ENCODE measurements at regions not wholly inside any gene's neighbourhood (a gene's known extent, or its start where the extent isn't known, plus 50 kb on each side); places are given as distances from the start of the nearest gene placed in this dataset.

- no peak for DNase-seq
Observed at GRCh38 chr18:8538935-8539334, 70.3 kb upstream of the RAB12 start.

DNA sequence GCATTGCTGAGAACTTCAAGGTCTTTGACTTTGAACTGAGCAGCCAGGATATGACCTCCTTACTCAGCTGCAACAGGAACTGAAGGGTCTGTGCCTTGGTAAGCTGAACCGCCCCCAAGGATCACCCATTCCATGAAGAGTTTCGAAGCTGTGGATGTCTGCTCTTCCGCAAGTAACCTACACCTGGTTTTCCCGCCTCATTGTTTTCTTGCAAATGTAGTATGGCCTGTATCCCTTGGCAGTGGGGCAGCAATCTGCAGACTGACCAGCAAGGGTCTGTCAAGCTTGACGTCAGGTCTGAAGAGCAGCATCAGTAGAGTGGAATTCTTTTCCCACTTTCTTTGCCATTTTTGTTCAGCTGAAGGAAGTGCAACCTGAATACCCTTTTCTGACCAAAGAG, 62.6 kb upstream of the RAB12 start:
- DNase-seq: no peak

DNA sequence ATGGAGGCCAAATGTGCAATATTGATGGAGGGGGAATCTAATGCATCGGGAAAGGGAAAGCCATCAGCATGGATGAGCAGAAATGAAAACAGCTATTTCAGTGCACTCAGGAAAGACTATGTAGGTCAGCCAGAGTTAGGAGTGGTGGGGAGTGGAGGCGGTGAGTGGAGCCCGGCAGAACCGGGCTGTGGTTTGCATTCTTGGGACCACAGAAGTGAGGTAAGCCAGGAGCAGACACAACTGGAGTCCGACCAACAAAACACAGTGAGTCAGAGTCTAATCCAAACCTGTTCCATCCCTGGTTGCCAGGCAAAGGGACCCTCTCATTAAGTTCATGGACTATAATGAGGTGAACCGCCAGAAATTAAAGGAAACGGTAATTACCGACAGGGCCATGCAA, 61.1 kb upstream of the RAB12 start:
- no peak for DNase-seq

DNA sequence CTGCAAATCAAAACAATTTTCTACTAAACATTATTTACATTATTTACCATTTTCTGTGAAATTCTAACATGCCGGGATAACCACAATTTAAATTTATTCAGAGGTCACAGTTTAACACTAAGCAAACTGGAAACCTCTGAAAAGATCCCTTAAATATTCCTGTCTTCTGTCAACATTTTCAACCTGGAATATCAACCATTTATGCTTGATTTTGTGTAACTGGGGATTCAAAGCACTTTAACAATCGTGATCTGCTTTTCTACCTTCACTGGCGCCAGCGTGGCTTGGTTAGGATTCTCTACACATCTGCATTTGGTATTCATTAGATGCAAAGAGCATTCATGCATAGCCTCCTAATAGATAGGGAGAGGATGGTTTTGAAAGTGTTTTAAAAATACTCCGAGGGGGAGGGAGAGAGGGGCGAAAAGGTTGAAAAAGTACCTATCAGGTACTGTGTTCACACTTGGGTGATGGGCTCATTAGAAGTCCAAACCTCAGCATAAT, 59.9 kb upstream of the RAB12 start:
- DNase-seq: no peak

DNA sequence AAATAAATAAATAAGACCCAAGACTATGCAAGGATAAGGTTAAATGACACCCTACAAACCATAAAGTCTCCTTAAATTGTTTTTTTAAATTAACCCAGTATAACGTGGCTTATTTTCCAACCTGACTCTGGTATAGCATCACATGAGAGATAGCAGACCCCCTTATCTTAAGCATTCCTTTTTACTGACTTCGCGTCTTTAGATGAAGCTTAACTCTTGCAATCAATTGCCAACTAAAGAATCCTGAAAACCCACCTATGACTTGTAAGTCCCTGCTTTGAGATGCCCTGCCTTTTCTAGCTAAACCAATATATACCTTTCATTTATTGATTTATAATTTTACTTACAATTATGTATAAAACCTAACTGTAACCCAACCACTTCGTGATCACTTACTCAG, 57.1 kb upstream of the RAB12 start:
- no peak for DNase-seq

DNA sequence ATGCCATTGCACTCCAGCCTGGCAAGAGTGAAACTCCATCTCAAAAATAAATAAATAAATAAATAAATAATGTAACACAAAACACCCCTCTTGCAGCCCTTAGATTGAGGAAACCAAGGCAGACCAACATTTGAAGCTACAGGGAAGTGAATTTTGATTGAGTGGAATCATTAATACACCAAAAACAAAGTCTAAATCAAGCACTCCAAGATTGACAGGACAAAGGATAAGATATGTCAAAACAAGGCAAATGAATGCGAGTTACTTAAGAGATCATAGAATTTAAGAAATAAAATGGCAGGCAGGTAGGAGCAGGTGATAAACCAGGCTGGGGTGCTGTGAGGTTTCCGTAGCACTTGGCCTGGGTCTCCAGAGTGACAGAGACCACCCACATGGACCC, 54.9 kb upstream of the RAB12 start:
- DNase-seq: no peak

DNA sequence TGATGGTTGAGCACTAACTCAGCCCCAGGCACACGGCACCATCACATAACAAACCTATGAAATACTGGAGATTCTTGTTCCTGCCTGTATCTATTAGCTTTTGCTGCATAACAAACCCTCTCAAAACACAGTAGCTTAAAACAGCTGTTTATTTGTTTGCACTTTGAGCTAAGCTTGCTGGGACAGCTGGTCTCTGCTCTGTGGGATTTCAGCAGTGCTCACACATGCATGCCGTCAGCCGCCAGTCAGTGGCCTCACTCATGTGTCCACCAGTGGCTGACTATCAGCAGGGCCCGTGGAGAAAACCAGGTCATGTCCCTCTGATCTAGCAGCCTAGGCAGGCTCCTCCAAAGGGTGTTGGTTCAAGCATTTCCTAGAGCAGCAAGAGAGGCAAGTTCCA, 52.8 kb upstream of the RAB12 start:
- DNase-seq: no peak
